Transverse colon (tissue), 4 donors: ENCODE measurements at regions not wholly inside any gene's neighbourhood (a gene's known extent, or its start where the extent isn't known, plus 50 kb on each side); places are given as distances from the start of the nearest gene placed in this dataset.

Source experiments
- POLR2A ChIP-seq: fragments of 450-650 bp; IDR thresholded peaks from one replicate; pipeline ENCODE4 v1.6.1; 2016; ENCODE audit warnings: antibody characterized with exemption, mild to moderate bottlenecking, moderate library complexity
- POLR2AphosphoS5 ChIP-seq, 3 donors: sonication (generic); formaldehyde crosslinking; IDR thresholded peaks; one replicate each; pipeline ENCODE4 v1.6.1; 2016; ENCODE audit warnings: antibody characterized with exemption in 3 of 3
- TF ChIP-seq, protein P1 (sequence below), 5 experiments: fragments of 200-600 bp in 3 of 5; fragments of 450-650 bp in 2 of 5; sonication (generic) in 3 of 5; IDR thresholded peaks; 1 replicate in 2 of 5; 2 replicates in 3 of 5; pipeline ENCODE4 v1.5.1; 2016 to 2017; ENCODE audit warnings: antibody characterized with exemption in 5 of 5, inconsistent platforms in 3 of 5, mild to moderate bottlenecking in 2 of 5, moderate library complexity in 1 of 5

DNA sequence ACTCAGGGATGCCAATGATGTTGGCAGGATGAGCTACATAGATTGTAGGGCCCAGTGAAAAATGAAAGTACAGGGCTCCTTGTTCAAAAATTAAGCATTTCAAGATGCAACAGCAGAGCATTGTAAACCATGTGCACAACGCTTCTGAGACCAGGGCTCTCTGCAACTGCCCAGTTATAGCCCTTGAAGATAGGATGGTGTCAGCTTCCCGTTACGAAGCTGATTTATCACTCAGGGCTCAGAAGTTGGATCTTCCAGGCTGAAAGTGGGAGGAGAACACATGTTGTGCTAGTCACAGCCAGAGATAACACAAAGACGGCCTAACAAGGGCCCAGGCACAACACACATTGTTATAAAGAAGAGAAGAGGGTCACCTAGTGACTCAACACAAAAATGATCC lies 466.7 kb downstream of the TUBA3C start:
- TF ChIP-seq, protein P1, sequence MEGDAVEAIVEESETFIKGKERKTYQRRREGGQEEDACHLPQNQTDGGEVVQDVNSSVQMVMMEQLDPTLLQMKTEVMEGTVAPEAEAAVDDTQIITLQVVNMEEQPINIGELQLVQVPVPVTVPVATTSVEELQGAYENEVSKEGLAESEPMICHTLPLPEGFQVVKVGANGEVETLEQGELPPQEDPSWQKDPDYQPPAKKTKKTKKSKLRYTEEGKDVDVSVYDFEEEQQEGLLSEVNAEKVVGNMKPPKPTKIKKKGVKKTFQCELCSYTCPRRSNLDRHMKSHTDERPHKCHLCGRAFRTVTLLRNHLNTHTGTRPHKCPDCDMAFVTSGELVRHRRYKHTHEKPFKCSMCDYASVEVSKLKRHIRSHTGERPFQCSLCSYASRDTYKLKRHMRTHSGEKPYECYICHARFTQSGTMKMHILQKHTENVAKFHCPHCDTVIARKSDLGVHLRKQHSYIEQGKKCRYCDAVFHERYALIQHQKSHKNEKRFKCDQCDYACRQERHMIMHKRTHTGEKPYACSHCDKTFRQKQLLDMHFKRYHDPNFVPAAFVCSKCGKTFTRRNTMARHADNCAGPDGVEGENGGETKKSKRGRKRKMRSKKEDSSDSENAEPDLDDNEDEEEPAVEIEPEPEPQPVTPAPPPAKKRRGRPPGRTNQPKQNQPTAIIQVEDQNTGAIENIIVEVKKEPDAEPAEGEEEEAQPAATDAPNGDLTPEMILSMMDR (IDR thresholded peaks at IDR 0.05) = no peak
- TF ChIP-seq POLR2AphosphoS5 (IDR thresholded peaks at IDR 0.05) = no peak
- TF ChIP-seq POLR2A = no peak
